Cardiac muscle cell (in vitro differentiated cells and primary cell): ENCODE measurements at regions not wholly inside any gene's neighbourhood (a gene's known extent, or its start where the extent isn't known, plus 50 kb on each side); places are given as distances from the start of the nearest gene placed in this dataset.

Experiments
- DNase-seq, 2 donors: peaks; one replicate each; pipeline versions ENCODE4 v3.0.0 to v3.0.0-alpha.2; 2010 to 2017; ENCODE audit warnings: low read depth in 1 of 2, low spot score in 1 of 2
- H3K27ac ChIP-seq: fragments of 200-600 bp; sonication (generic); 2 replicates; pipeline ENCODE4 v1.5.1; 2016
- H3K27me3 ChIP-seq: fragments of 200-600 bp; sonication (generic); 2 replicates; pipeline ENCODE4 v1.6.0; 2016; ENCODE audit warnings: control low read depth
- H3K36me3 ChIP-seq: fragments of 200-600 bp; sonication (generic); 2 replicates; pipeline ENCODE4 v1.5.1; 2016; ENCODE audit warnings: control low read depth
- H3K4me1 ChIP-seq: fragments of 200-600 bp; sonication (generic); 2 replicates; pipeline ENCODE4 v1.8.1; 2017; ENCODE audit warnings: low read depth, mild to moderate bottlenecking, mixed run types
- H3K4me3 ChIP-seq: fragments of 200-600 bp; sonication (generic); 2 replicates; pipeline ENCODE4 v1.5.1; 2016; ENCODE audit warnings: mild to moderate bottlenecking
- H3K9me3 ChIP-seq: fragments of 200-600 bp; sonication (generic); 2 replicates; pipeline ENCODE4 v1.5.1; 2017; ENCODE audit warnings: low read depth, mild to moderate bottlenecking, control low read depth
- CTCF ChIP-seq: IDR thresholded peaks from 2 replicates; pipeline ENCODE4 v1.5.1; 2012; ENCODE audit warnings: low read depth, mild to moderate bottlenecking, low read length

DNA sequence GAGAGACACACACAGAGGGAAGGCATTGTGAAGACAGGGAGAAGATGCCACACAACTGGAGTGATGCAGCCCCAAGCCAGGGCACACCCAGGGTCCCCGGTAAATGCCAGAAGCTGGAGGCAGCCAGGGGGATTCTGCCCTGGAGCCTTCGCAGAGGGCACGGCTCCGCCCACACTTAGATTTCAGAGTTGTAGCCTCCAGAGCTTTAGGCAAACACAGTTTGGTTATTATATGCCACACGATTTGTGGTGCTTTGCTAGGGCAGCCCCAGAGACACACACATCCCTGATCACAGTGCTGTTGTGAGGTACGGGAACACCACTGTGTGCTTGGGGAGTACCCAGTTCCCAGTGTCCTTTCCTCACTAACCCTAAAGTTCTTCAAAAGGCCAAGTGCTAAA is 280.6 kb downstream of the SMOC2 start:
- Histone ChIP-seq H3K27me3 (no peaks in the 10 kb centered on the region), H3K36me3 (no peaks in the 10 kb centered on the region), H3K9me3 (no peaks in the 10 kb centered on the region), H3K27ac (no peak overlapping the region), H3K4me3 (no peak overlapping the region), H3K4me1 (no peaks in the 10 kb centered on the region)
- no peak for DNase-seq
- TF ChIP-seq CTCF, result no peak

- Histone ChIP-seq H3K36me3 (no peaks in the 10 kb centered on the region), H3K4me1 (no peaks in the 10 kb centered on the region), H3K27me3 (no peaks in the 10 kb centered on the region), H3K27ac (no peak overlapping the region), H3K9me3 (no peaks in the 10 kb centered on the region), H3K4me3 (no peak overlapping the region)
- no peak for TF ChIP-seq CTCF
- DNase-seq, result no peak
Observed at GRCh38 chr6:168719901-168720300, 278.9 kb downstream of the SMOC2 start.

- Histone ChIP-seq H3K36me3 (no peaks in the 10 kb centered on the region), H3K27ac (no peak overlapping the region), H3K27me3 (no peaks in the 10 kb centered on the region), H3K4me1 (no peaks in the 10 kb centered on the region), H3K4me3 (no peak overlapping the region), H3K9me3 (no peaks in the 10 kb centered on the region)
- no peak for DNase-seq
- no peak for TF ChIP-seq CTCF
Observed at GRCh38 chr6:168718821-168719475, 278.0 kb downstream of the SMOC2 start.
